Pulmonary artery endothelial cell (primary cell): ENCODE measurements at regions not wholly inside any gene's neighbourhood (a gene's known extent, or its start where the extent isn't known, plus 50 kb on each side); places are given as distances from the start of the nearest gene placed in this dataset.
"Not testable (repeated sequence)": the region's sequence is repeated elsewhere in the genome, so short reads cannot be mapped to it uniquely, and the experiment has no call there.

Source experiments
- DNase-seq: peaks from one replicate; pipeline ENCODE4 v3.0.0-alpha.2; 2011; ENCODE audit warnings: low read depth, low spot score

DNA sequence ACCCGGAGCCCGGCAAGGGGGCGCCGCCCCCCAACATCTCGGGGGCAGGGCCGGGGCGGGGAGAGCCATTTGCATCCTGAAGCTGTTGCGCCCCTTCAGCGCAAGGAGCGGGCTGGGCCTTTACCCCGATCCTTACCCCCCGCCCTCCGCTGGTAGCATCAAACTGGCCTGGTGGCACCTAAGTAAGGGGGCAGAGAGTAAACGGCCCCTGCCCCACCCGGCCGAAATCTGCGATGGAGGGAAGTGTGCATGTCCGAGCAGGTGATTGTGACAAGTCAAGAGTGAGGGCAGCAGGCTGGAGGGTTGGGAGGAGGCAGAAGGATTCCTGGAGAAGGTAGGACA is 101.2 kb downstream of the ESM1 start:
- no peak for DNase-seq

DNA sequence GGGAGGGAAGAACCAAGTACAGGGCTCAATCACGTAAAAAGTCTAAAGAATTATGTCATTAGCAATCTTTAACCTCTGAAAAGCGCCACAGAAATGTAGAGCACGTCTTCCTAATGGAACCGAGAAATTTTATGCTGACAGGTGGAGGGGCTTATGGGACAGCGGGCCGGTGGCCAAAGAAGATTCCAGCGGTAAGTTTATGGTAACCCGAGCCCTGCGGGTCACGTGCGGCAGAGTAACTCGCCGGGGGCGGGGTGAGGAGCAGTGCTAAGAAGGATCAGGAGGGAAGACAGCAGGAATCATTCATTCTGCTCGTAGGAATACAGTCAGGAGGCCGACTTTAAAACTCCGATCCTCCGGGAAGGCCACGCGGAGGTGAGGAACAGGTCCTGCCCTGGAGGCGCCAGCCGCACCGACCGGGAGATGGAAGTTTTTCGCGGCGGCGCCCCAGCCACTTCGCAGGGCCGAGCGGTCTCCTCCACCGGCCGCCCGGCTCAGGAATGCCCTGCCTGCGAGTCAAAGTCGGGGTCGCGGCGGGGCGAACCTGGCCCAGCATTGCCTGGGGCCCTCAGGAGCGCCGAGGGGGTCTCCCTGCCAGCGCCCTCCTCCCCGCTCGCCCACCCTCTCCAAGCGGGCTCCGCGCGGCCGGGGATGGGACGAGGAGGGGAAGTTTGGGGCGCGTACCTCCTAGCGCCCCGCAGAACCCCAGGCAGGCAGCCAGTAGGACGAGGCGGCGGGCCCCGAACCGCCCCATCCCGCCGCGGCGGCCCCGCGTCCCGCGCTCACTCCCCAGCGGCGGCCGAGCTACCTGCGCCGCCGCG is 101.8 kb downstream of the ESM1 start:
- DNase-seq: no peak

DNA sequence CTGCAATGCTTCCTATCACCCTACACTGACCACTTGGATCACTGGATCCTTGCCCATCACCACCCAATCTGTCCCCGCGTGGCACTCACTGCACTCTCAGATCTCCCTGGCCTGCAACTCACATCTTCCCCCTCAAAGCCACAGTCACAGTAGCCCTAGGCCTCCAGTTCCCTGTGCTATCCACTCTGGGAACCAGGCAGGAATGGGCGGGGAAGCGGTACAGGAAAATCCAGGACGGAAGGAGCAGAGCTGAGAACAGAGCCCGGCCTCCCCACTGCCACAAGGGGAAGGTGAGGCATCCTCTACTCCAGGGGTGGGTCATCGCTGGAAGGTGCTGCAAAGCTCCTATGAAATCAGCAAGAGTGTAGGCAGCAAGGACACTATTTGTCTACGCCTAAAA is 102.6 kb downstream of the ESM1 start:
- no peak for DNase-seq

DNA sequence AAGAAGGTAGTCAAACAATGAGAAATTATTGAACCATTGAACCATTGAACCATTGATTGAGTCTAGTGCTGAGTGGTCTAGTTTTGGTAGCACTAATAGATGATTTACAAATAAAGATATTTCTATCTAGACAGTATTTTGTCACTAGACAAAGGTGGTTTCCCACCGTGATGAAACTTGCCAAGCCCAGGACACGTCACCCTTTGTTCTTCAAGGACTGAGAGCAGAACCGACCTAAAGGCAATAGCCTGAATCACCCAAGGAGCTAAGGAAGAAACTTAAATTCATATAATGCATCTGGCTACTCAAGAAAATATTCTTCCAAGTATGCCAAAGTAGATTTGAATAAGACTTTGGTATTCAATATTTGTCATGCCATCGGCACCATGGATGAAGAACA is 103.3 kb downstream of the ESM1 start:
- DNase-seq: no peak

DNA sequence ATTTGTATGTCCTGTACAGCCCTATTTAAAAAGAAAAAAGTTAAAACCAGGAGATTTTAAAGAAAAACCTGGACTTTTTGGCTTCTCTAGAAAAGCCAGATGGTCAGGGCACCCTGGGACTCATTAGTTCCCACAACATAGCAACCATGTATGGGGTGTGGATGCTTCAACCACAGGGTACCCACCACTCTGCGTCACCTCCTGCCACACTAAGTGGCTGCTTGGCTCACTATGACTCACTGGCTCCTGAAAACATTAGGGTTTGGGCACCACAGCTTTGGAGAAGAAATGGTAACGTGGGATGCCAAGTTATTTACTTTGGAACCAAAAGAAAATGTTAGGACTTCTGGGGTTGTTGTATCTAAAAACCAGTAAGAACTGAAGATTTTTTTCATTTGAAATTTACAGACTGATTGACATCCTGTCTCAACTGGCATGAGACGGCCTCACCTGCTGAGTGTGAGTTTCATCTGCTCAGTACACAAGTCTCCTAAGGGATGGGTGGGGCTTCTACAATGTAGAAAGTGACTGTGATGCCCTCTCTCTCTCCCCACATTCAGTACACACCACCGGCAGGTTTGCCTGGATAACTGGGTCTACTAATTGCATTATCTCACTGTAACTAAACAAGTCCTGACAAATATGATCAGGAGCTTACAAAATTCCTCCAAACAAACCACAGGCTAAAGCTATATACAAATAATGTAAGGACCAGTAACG is 103.9 kb downstream of the ESM1 start:
- DNase-seq: no peak

DNA sequence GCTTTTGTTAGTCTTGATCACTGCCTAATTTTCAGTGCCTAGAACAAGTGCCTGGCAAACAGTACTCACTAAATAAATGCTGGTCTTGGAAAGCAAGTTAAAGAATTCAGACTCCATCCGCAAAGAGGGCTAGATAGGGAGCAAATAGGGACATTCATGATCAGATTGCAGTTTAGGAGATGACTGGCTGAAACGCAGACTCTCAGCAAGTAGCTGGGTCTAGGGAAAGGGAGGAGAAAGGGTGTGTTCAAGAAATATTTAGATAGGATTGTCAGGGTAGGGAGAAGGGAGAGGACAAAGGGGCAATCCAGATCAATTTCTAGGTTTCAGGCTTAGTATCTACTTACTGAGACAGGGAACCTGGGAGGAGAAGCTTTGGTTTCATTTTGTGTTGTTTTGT is 108.4 kb downstream of the ESM1 start:
- no peak for DNase-seq

DNA sequence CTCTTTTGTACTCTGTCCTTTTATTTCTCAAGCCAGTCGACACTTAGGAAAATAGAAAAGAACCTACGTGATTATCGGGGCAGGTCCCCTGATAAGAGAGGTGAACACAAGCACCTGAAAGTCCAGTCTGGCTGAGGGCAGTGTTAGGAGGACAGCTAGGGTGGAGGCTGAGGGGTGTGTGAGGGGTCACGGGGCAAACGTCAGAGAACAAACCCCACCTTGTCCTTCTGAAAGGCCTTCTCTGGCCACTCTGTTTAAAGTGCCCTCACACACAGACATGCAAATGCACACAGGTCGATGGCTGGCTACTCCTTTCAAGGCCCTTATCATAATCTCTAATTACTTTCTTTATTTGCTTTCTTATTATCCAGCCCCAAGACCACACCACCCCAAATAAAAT is 108.8 kb downstream of the ESM1 start:
- DNase-seq: no peak

DNA sequence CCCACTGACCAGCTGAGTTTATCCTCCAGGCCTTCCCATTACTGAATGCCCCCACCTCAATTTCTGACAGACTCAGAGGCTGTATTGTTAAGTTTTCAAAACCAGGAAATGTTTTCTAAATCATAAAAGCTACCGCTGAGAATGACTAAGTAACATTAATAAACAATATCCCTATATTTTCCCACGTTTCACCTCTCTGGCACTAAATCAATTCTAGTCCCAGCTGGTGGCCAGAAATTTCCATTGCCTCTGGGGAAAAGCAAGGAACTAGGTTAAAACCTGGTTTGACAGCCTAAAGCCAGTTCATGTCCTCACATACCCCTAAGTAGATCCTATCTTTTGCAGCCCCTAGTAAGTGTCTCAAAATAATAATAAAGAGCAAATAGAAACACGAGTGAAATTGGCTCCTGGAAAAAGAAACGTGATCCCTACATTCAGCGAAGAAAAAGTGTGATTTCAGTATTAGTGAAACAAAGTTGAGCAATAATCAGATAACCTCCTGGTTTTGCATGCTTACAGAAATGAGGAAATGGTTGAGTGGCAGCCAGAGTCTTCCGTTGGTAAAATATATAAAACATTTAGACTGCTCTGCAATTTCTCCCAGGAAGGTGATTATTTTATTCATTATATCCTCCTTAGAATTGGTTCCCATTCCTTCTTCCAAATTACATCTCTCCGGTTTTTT is 110.9 kb downstream of the ESM1 start:
- DNase-seq: peak; percentile 40

DNA sequence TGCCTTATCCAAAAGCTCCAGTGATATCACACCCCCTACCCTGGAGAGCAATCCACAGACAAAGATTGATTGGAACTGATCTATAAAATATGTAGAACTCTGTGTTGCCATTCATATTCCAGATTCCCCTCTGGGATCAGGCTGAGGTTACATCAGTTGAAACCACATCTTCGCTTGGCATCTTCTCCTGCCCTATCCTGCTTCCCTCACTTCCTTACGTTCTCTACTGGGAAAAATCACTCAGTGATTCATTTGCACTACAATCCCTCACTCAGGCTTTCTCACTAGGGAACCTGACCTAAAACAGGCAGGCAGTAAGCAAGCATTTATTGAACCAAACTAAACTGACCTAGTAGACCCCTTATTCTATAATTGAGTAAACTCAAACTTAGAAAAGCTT is 111.7 kb downstream of the ESM1 start:
- peak; percentile 8 for DNase-seq

DNA sequence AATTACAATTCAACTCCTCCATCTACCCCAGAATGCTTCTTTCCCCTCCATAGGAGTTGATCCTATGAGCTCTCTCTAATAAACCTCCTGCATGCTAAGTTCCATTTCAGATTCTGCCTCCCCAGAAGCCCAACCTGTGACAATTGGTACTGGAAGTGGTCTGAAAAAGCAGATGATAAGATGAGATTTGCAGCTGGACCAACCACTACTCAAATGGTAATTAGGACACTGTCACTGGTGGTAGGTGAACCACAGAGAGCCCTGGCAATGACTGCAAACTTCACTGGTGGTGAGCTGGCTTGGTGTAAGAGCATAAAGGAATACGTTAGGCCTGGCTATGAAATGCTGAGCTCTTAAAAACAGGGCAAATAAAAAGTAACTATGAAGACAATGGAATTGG is 112.6 kb downstream of the ESM1 start:
- no peak for DNase-seq

DNA sequence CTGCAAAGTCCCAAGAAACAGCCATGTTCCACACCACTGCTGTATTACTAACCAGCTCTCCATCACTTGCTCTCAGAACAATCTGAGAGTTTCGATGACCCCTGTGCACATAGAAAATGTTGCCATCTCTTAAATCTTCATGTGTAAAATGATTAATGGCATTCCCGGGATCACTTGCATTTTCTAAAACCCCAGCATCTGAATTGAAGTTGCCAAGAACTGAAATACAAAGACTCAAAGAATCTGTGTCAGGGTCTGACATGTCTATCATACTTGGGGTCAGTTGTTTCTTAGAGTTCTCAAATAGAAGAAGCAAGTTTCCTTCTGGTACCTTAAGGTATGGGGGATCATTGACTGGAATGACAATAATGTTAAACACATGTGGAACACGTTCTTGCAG is 115.1 kb downstream of the ESM1 start:
- no peak for DNase-seq

DNA sequence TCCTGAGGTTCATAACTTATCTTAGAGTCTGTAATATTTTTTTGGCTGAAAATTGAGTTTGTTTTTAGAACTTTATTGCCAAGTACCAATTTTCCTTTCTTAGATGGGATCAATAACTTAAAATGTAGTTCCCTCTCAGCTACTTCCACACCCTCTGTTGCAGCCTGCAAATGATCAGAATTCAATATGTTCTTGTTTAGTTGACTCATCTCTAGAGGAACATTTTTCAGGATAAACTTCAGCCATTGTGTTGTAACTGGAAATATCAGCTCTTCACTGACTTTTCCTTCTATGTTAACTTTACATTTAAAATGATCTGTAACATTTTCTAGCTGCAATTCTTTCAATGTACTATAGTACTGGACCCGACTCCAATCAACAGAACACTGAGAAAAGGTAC is 115.7 kb downstream of the ESM1 start:
- no peak for DNase-seq

DNA sequence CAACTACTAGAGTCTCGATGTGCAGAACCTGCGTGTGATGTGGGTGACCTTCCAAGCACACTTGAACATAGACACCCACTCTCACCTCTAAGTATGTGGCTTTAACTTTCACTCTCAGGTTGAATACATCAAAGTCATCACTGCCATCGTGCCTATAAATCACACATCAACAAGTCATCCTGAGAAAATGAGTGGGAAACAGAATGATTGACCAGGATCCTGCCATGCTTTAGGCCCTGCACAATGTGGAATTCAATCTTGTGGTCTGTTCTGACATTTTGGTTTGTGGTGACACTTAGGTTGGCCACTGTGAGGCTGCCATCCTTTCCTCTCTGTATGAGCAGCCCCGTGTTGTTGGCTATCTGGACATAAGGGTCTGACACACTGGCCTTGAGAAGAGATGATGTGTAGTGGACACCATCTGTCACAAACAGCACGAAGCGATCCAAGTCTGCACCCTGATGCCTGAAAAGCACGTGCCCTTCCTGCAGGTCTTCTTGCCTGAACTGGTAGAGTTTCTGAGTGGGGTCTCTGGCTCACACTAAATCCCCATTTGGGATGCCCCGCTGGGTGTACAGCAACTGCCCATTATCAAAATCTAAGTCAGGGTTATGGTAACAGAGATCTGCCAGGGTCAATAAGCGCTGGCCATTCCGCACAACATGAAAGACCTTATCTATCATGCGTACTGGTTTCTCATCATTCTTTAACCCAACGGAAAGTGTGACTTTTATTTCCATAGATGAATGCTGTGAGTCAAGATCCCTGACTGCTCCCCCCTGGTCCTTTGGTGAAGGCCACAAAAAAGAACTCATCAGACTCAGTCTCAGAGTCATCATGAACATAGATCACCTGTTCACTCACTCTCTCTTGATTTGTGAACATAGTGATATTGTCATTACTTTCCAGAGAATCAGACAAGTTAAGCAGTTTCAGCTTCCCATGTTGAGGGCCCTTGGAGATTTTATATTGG is 116.6 kb downstream of the ESM1 start:
- no peak for DNase-seq

DNA sequence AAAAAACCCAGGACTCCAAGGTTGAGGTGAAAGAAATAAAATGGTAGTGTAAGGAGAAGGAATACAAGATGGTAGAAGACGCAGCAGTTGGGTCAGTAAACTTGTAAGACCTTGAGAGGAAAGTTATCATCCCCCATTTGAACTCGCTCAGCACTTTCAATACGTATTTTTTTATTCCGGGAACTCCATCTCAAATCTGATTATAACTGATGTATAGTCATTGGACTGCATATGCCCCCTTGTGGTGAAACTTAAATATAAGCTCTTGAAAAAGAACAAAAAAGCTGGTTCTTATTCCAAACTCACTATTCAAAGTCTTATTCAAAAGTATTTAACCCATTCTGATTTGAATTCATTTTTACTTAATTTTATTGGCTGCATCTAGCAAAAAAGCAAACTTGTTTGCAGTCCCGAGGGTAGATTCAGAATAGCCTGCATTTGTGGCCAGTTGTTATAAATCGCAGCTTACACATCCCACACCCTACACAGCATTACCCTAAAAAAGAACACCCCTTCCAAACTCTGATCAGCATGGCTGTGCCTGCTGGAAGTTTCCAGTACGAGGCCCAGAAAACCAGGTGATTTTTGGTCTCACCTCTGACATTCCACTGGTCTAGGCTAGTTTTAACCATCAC is 118.0 kb downstream of the ESM1 start:
- DNase-seq: no peak

DNA sequence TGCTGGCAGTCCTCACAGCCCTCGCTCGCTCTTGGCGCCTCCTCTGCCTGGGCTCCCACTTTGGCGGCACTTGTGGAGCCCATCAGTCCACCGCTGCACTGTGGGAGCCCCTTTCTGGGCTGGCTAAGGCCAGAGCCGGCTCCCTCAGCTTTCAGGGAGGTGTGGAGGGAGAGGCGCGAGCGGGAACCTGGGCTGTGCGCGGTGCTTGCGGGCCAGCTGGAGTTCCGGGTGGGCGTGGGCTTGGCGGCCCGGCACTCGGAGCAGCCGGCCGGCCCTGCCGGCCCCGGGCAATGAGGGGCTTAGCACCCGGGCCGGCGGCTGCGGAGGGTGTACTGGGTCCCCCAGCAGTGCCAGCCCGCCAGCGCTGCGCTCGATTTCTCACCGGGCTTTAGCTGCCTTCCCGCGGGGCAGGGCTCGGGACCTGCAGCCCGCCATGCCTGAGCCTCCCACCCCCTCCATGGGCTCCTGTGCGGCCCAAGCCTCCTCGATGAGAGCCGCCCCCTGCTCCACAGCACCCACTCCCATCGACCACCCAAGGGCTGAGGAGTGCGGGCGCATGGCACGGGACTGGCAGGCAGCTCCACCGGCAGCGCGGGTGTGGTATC is 120.4 kb downstream of the ESM1 start:
- not testable (repeated sequence) for DNase-seq

DNA sequence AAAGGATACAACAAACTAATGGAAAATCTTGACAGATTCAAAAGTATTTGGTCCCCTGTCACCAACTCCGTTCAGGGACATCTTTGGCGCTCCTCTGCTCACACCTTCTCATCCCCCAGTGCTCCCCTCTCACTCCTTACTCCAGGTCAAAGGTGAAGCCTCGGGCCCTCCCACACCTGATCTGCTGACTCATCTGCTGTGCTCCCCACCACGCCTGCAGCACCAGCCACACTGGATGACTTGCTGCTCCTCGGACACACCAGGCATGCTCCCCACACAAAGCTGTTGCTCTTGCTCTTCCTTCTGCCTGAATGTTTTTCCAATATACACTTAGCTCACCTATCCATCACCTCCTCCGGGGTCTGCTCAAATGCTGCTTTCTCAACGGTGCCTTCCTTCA is 123.4 kb downstream of the ESM1 start:
- no peak for DNase-seq

DNA sequence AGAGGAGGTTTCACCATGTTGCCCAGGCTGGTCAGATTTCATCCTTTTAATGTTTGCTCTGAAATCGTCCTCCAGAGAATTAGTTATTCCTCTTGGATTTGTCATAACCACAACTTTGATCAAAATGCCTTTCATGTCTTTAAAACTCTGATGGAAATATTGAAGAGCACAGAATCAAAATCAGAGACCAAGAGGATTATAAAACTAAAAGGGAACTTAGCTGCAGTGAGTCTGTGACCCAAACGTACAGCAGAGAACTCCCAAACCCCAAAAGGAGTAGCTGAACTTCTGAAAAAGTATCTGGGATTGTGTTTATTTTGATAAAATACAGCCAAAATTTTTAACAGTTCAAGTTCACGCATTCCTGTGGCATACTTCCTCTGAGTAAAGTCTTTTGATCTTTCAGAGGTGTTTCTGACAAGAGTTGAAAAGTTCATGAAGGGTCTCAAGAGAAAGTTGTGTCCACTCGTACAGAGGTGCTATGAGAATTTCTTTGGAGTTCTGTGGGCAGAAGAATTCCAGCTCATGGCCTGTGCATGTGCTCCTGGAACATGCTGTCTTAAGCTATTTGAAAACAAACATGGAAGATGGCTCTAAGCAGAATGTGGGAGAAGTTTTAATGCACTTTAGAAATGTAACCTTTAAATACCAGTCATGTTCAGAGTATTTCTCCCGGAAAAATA is 124.0 kb downstream of the ESM1 start:
- no peak for DNase-seq

DNA sequence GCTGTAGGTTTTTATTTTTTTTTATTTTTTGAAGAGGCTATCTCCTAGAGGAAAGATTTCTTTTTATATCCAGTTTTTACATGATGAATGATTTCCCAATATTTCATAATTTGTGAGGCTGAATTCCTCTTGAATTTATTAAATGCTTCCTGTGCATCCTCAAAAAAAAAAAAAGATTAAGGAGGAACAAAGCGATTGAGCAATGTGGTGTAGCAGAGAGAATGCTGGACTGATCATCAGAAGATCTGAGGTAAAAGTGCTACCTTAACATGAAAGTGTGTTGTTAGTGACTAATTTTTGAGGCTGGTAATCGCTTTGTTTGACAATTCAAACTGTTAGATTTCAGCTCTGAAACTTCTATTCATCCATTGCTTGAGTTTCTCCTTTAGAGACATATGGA is 125.1 kb downstream of the ESM1 start:
- no peak for DNase-seq

DNA sequence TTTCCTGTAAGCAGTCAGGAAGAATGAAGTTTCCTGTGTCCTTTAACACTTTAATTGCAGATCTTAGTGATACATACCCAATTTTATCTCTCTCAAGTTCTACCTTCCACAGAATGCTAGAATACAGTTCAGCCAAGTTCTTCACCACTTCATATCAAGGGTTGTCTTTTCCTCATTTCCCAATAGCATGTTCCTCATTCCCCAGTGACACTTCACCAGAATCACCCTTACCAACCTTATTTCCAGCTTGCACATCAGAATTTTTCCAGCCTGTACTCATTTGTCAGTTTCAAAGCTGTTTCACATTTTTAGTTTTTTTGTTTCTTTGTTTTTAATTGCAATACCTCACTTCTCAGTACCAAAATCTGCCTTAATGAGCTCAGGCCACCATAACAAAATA is 126.1 kb downstream of the ESM1 start:
- DNase-seq: no peak
